ENCODE measurements at regions not wholly inside any gene's neighbourhood (a gene's known extent, or its start where the extent isn't known, plus 50 kb on each side); places are given as distances from the start of the nearest gene placed in this dataset.

DNA sequence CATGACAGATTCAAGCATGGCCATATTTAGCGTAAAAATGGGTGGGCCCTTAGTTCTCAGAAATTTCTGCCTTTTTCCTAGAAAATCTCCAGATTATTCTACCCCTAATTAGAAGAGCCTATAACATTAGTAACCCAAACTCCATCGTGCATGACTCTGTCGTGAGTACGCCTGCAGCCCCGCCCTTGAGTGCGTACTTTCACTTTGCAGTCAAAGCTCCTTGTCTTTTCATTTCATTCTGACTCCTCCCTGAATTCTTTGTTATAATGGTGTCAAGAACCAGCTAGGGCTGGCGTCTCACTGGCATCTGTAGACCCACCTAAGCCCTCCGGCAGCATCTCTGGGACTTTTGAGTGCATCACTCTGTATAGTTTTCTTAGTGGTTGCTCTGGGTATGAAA lies 61.7 kb upstream of the NOX3 start:
- Histone ChIP-seq H3K27me3 (no peaks in the 10 kb centered on the region), H3K4me3 (no peak overlapping the region)

DNA sequence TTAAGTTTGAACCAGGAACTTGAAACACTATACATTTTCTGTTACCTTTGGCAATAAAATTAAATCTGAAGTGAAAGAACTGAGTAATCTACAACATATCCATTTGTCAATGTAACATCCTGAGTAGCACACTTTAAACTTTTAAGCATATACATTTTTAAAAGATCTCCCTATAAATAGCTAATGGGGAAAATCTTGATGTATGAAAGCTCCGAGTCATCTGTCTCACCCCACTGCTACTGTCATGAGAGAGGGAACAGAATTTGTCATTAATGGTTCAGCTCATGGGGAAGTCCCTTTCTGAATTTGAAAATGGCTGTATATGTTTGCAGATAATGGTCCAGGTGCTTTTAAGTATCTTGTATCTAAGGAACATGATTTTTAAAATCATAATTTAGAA lies 55.2 kb upstream of the NOX3 start:
- no peak for DNase-seq (ENCODE audit: extremely low spot score)
- Histone ChIP-seq H3K4me1 (peaks cover 0 to 13% (median 5%) of the 10 kb centered on the region in 4 donors), H3K36me3 (no peaks in the 10 kb centered on the region), H3K27ac (replicated peaks in 1 of 4) (no peak overlapping the region), H3K27me3 (no peaks in the 10 kb centered on the region), H3K9me3 (no peaks in the 10 kb centered on the region), H3K4me3 (no peak overlapping the region)
- intact Hi-C loops (cut with DNase I) = no loop called here
- 29% methylated on average over 1 of the region's 1 CpG for WGBS
- no peak for TF ChIP-seq EP300 (IDR thresholded peaks at IDR 0.05)
- TF ChIP-seq, protein P1, sequence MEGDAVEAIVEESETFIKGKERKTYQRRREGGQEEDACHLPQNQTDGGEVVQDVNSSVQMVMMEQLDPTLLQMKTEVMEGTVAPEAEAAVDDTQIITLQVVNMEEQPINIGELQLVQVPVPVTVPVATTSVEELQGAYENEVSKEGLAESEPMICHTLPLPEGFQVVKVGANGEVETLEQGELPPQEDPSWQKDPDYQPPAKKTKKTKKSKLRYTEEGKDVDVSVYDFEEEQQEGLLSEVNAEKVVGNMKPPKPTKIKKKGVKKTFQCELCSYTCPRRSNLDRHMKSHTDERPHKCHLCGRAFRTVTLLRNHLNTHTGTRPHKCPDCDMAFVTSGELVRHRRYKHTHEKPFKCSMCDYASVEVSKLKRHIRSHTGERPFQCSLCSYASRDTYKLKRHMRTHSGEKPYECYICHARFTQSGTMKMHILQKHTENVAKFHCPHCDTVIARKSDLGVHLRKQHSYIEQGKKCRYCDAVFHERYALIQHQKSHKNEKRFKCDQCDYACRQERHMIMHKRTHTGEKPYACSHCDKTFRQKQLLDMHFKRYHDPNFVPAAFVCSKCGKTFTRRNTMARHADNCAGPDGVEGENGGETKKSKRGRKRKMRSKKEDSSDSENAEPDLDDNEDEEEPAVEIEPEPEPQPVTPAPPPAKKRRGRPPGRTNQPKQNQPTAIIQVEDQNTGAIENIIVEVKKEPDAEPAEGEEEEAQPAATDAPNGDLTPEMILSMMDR (IDR thresholded peaks at IDR 0.05) = no peak
- TF ChIP-seq POLR2A (IDR thresholded peaks at IDR 0.05; ENCODE audit: low read depth) = no peak
- TF ChIP-seq POLR2AphosphoS5 (IDR thresholded peaks at IDR 0.05) = no peak

More for the DNA sequence above, 61.7 kb upstream of the NOX3 start:
- no peaks in the 10 kb centered on the region for H3K36me3 ChIP-seq
- TF ChIP-seq POLR2AphosphoS5 (IDR thresholded peaks at IDR 0.05) (no peak), EP300 (IDR thresholded peaks at IDR 0.05) (no peak), POLR2A (IDR thresholded peaks at IDR 0.05; ENCODE audit: low read depth) (no peak)
- TF ChIP-seq, protein P1 (IDR thresholded peaks at IDR 0.05) = no peak
- no peak for DNase-seq (ENCODE audit: extremely low spot score)
- intact Hi-C loops (cut with DNase I) = no loop called here
- 90% methylated on average over 8 of the region's 8 CpGs for WGBS
- H3K4me1 ChIP-seq = peaks cover 0 to 4% (median 0%) of the 10 kb centered on the region in 4 donors
- no peaks in the 10 kb centered on the region for H3K9me3 ChIP-seq
- no peak overlapping the region for H3K27ac ChIP-seq (replicated peaks in 1 of 4)

DNA sequence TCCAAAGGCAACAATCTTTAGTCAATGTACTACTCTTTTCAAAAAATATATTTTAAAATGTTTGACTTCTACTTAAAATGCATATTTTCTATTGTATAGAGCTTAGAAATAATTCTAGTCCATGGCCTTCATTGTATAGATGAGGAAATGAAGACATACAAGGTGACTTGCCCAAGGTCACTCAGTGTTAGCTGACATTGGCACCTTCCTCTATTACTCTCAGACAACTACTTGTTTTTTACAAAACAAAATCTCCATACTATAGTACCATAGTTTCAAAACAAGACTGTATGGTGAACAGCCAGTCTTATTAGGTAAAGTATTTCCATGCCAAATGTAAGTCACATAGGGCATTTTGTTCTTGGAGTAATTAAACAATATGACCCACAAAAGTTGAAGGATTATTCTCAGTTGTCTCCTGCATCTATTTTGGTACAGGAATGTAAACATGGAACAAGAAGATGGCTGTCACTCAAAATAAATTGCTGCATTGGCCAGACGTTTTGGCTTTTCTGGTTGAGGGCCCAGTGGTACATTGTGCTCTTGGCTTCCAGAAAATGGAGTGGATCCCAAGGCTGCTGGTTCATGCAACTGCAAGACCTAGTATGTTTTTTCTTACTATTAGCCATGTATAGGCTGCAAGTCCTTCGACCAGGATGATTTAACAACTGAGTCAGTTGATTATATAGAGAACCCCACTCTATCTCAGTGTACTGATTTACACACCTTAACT lies 54.3 kb upstream of the NOX3 start:
- intact Hi-C loops (cut with DNase I) = no loop called here
- no peaks in the 10 kb centered on the region for H3K9me3 ChIP-seq
- H3K4me1 ChIP-seq = peaks cover 0 to 23% (median 12%) of the 10 kb centered on the region in 4 donors
- no peak for DNase-seq (ENCODE audit: extremely low spot score)
- WGBS = 60% methylated on average over 2 of the region's 2 CpGs
- H3K36me3 ChIP-seq = no peaks in the 10 kb centered on the region
- TF ChIP-seq, protein P1 (IDR thresholded peaks at IDR 0.05) = no peak
- no peak for TF ChIP-seq EP300 (IDR thresholded peaks at IDR 0.05)
- TF ChIP-seq POLR2A (IDR thresholded peaks at IDR 0.05; ENCODE audit: low read depth) = no peak
- no peak for TF ChIP-seq POLR2AphosphoS5 (IDR thresholded peaks at IDR 0.05)
- no peak overlapping the region for H3K4me3 ChIP-seq
- no peak overlapping the region for H3K27ac ChIP-seq (replicated peaks in 1 of 4)
- H3K27me3 ChIP-seq = no peaks in the 10 kb centered on the region

DNA sequence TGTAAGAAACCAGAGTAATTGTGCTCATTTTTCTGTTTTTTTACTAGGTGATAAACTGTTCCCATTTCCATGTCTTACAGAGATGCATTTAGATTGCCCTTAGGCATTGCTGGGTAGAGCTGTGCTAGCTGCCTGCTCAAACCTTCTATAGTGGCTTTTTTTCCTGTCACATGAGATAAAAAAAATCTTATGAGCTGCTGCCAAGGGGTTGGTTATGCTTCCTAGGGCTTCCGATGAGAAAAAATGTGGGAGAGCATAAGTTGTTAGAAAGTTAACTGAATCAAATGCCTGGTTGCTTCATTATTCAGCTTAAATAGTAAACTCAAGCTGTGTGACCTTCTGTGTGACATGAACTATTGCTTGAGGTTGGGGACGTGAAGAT lies 50.0 kb upstream of the NOX3 start:
- intact Hi-C loops (cut with DNase I) = no loop called here
- WGBS = 34% methylated on average over 2 of the region's 2 CpGs
- Histone ChIP-seq H3K27me3 (no peaks in the 10 kb centered on the region), H3K9me3 (peaks cover 0 to 3% (median 0%) of the 10 kb centered on the region in 4 donors), H3K4me1 (peaks cover 0 to 20% (median 13%) of the 10 kb centered on the region in 4 donors), H3K36me3 (no peaks in the 10 kb centered on the region), H3K27ac (replicated peaks in 1 of 4) (no peak overlapping the region), H3K4me3 (no peak overlapping the region)
- no peak for TF ChIP-seq POLR2A (IDR thresholded peaks at IDR 0.05; ENCODE audit: low read depth)
- TF ChIP-seq, protein P1 (IDR thresholded peaks at IDR 0.05) = no peak
- TF ChIP-seq EP300 (IDR thresholded peaks at IDR 0.05) = no peak
- TF ChIP-seq POLR2AphosphoS5 (IDR thresholded peaks at IDR 0.05) = no peak
- DNase-seq (ENCODE audit: extremely low spot score) = no peak

Small RNA genes in the stretch of these regions (small RNA-seq; reads per million reads assigned to genes)
- gene MIR1202 = 0 reads per million in 3 donors
- gene RNU7-152P = 0 reads per million in 3 donors
- 0 reads per million in 3 donors for gene SNORD28B

All from esophagus muscularis mucosa (tissue), 4 donors.